ENCODE measurements at regions not wholly inside any gene's neighbourhood (a gene's known extent, or its start where the extent isn't known, plus 50 kb on each side); places are given as distances from the start of the nearest gene placed in this dataset.

GRCh38 chr11:15532432-15532831 lies 417.7 kb downstream of the INSC start:
- CTCF ChIA-PET, result interaction anchor here (0.6 kb wide), 1 partner anchor 1821 kb away, joined by 3 read pairs; no protein-coding TSS in a partner anchor

DNA sequence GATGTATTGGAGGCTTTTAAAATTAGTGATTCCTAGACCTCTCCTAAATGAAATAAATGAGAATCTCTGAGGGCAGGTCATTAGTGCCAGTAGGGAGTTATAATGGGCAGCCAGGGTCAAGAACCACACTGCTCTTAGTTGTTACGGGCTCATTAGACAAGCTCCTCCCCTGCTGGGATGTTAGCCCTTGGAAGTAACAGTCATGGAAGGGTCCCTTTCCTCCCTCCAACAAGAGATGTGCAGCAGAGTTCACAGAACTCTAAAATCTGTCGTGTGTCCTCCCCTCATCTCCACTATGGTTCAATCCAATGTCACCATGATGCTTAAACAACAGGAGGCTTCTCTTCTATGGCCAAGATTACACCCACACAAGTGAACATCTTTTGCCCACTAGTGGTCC lies 419.5 kb downstream of the INSC start:
- H3K27ac ChIP-seq, result no peak overlapping the region
- DNase-seq (ENCODE audit: low spot score), result no peak
- no peak for TF ChIP-seq CTCF (conservative IDR thresholded peaks at IDR 0.05; ENCODE audit: low read depth)
- POLR2A ChIA-PET (ENCODE audit: low non-redundant PET), result no interaction called here
- CTCF ChIA-PET, result no interaction called here

More at GRCh38 chr11:15532432-15532831, 417.7 kb downstream of the INSC start:
- no peak for TF ChIP-seq CTCF (conservative IDR thresholded peaks at IDR 0.05; ENCODE audit: low read depth)
- no peak for DNase-seq (ENCODE audit: low spot score)
- POLR2A ChIA-PET (ENCODE audit: low non-redundant PET), result no interaction called here
- H3K27ac ChIP-seq, result no peak overlapping the region

DNA sequence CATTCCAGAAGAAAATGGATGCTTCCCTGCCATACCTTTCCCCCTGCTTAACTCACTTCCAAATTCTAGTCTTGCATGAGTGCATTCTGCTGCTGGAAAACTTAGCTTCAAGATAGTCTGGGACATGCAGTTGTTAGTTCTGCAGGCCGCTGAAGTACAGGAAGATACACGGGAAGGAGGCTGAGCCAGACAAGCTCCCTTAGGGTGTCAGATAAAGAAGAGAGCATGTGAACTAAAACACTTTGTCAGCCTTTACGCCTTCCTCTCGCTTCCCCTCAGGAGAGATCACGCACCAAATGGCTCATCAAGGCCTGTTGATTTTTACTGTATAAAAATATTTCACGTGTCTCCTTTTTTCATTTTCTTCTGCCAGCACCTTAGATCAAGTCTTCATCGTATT lies 420.7 kb downstream of the INSC start:
- H3K27ac ChIP-seq, result no peak overlapping the region
- no peak for TF ChIP-seq CTCF (conservative IDR thresholded peaks at IDR 0.05; ENCODE audit: low read depth)
- DNase-seq (ENCODE audit: low spot score), result no peak
- POLR2A ChIA-PET (ENCODE audit: low non-redundant PET), result no interaction called here
- CTCF ChIA-PET, result interaction anchor here (0.7 kb wide), 1 partner anchor 93 kb away, joined by 3 read pairs; no protein-coding TSS in a partner anchor

- no peak for DNase-seq (ENCODE audit: low spot score)
- POLR2A ChIA-PET (ENCODE audit: low non-redundant PET), result interaction anchor here (0.5 kb wide), 1 partner anchor 21 kb away, joined by 3 read pairs; no protein-coding TSS in a partner anchor
- no peak overlapping the region for H3K27ac ChIP-seq
- CTCF ChIA-PET, result no interaction called here
- TF ChIP-seq CTCF (conservative IDR thresholded peaks at IDR 0.05; ENCODE audit: low read depth), result no peak
These were observed 421.7 kb downstream of the INSC start for GRCh38 chr11:15536438-15536837.

DNA sequence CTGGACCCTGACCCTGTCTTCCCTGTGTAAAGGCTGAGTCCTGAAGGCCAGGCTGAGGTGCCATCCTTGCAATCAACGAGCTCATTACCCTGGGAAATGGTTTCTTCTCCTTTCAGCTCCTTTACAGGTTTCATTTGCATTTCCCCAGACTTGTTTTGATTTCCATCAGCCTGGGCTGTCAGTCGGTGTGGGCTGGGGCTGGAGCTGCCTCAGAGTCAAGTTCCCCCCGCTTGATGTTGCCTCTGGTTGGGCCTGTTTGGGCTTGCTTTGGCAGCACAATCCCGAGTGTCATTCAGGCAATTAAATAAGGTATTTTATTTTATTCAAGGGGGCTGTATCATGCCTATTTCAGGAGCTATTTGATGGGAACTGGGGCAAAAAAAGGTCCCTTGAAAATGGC lies 424.9 kb downstream of the INSC start:
- TF ChIP-seq CTCF (conservative IDR thresholded peaks at IDR 0.05; ENCODE audit: low read depth), result no peak
- DNase-seq (ENCODE audit: low spot score), result no peak
- CTCF ChIA-PET, result no interaction called here
- POLR2A ChIA-PET (ENCODE audit: low non-redundant PET), result no interaction called here
- H3K27ac ChIP-seq, result no peak overlapping the region

GRCh38 chr11:15541079-15541478 lies 426.4 kb downstream of the INSC start:
- no peak for DNase-seq (ENCODE audit: low spot score)
- POLR2A ChIA-PET (ENCODE audit: low non-redundant PET), result no interaction called here
- no peak overlapping the region for H3K27ac ChIP-seq
- CTCF ChIA-PET, result no interaction called here
- no peak for TF ChIP-seq CTCF (conservative IDR thresholded peaks at IDR 0.05; ENCODE audit: low read depth)

- no peak overlapping the region for H3K27ac ChIP-seq
- ChIA-PET POLR2A (ENCODE audit: low non-redundant PET) (no interaction called here), CTCF (no interaction called here)
- TF ChIP-seq CTCF (conservative IDR thresholded peaks at IDR 0.05; ENCODE audit: low read depth), result no peak
- no peak for DNase-seq (ENCODE audit: low spot score)
These were observed 429.6 kb downstream of the INSC start for GRCh38 chr11:15544353-15544752.

Data from RWPE1 (cell line).